ENCODE measurements at regions not wholly inside any gene's neighbourhood (a gene's known extent, or its start where the extent isn't known, plus 50 kb on each side); places are given as distances from the start of the nearest gene placed in this dataset.
"Not testable (repeated sequence)": the region's sequence is repeated elsewhere in the genome, so short reads cannot be mapped to it uniquely, and the experiment has no call there.

DNA sequence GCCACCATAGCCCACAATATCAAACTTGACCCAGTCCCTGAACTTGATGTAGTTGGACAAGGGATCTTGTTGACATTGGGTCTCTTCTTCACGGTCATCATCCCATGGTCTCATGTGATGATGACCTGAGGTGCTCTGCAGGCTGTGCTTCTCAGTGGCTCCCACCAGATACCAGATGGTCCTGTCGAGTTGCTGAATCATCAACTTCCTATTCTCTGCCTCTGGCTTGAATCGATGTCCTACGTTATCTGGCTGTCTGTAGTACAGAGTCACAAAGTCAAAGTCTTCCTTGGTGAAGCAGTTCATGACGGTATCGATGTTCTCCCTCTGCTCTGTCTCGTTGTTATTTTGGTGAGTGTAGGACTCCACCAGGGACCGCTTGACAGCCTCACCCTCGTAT, 145.7 kb upstream of the ALDH3B2 start:
- no peaks in the 10 kb centered on the region for H3K4me1 Mint-ChIP-seq (ENCODE audit: low read depth, unreplicated experiment)
- no peaks in the 10 kb centered on the region for H3K36me3 Mint-ChIP-seq (ENCODE audit: insufficient read depth, unreplicated experiment)
- TF ChIP-seq, protein P1, sequence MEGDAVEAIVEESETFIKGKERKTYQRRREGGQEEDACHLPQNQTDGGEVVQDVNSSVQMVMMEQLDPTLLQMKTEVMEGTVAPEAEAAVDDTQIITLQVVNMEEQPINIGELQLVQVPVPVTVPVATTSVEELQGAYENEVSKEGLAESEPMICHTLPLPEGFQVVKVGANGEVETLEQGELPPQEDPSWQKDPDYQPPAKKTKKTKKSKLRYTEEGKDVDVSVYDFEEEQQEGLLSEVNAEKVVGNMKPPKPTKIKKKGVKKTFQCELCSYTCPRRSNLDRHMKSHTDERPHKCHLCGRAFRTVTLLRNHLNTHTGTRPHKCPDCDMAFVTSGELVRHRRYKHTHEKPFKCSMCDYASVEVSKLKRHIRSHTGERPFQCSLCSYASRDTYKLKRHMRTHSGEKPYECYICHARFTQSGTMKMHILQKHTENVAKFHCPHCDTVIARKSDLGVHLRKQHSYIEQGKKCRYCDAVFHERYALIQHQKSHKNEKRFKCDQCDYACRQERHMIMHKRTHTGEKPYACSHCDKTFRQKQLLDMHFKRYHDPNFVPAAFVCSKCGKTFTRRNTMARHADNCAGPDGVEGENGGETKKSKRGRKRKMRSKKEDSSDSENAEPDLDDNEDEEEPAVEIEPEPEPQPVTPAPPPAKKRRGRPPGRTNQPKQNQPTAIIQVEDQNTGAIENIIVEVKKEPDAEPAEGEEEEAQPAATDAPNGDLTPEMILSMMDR (IDR thresholded peaks at IDR 0.05; ENCODE audit: unreplicated experiment): no peak
- no peaks in the 10 kb centered on the region for H3K9me3 Mint-ChIP-seq (ENCODE audit: low read depth, unreplicated experiment)
- no peak for DNase-seq
- no peak overlapping the region for H3K27ac Mint-ChIP-seq (ENCODE audit: unreplicated experiment)
- CTCF ChIA-PET: no interaction called here
- H3K4me3 Mint-ChIP-seq (ENCODE audit: low read depth, unreplicated experiment): no peak overlapping the region
- intact Hi-C loops (cut with micrococcal nuclease; ENCODE audit: unreplicated experiment): no loop called here
- H3K27me3 Mint-ChIP-seq (ENCODE audit: unreplicated experiment): peaks cover 45% of the 10 kb centered on the region
- no TSS peak for BruUV-seq (replicated peaks)

GRCh38 chr11:67817558-67817957, 143.1 kb upstream of the ALDH3B2 start:
- H3K9me3 Mint-ChIP-seq (ENCODE audit: low read depth, unreplicated experiment); H3K4me1 Mint-ChIP-seq (ENCODE audit: low read depth, unreplicated experiment); H3K4me3 Mint-ChIP-seq (ENCODE audit: low read depth, unreplicated experiment); intact Hi-C loops (cut with micrococcal nuclease; ENCODE audit: unreplicated experiment); H3K36me3 Mint-ChIP-seq (ENCODE audit: insufficient read depth, unreplicated experiment); H3K27ac Mint-ChIP-seq (ENCODE audit: unreplicated experiment); BruUV-seq (replicated peaks); DNase-seq; CTCF ChIA-PET: not testable (repeated sequence)
- peaks cover 24% of the 10 kb centered on the region for H3K27me3 Mint-ChIP-seq (ENCODE audit: unreplicated experiment)

- BruUV-seq (replicated peaks); H3K4me3 Mint-ChIP-seq (ENCODE audit: low read depth, unreplicated experiment); H3K27ac Mint-ChIP-seq (ENCODE audit: unreplicated experiment); DNase-seq; H3K9me3 Mint-ChIP-seq (ENCODE audit: low read depth, unreplicated experiment); CTCF ChIA-PET; intact Hi-C loops (cut with micrococcal nuclease; ENCODE audit: unreplicated experiment): not testable (repeated sequence)
- H3K36me3 Mint-ChIP-seq (ENCODE audit: insufficient read depth, unreplicated experiment): peaks cover 18% of the 10 kb centered on the region
- H3K27me3 Mint-ChIP-seq (ENCODE audit: unreplicated experiment): peaks cover 36% of the 10 kb centered on the region
- peaks cover 20% of the 10 kb centered on the region for H3K4me1 Mint-ChIP-seq (ENCODE audit: low read depth, unreplicated experiment)
These were observed 134.9 kb upstream of the ALDH3B2 start for GRCh38 chr11:67809301-67809700.

DNA sequence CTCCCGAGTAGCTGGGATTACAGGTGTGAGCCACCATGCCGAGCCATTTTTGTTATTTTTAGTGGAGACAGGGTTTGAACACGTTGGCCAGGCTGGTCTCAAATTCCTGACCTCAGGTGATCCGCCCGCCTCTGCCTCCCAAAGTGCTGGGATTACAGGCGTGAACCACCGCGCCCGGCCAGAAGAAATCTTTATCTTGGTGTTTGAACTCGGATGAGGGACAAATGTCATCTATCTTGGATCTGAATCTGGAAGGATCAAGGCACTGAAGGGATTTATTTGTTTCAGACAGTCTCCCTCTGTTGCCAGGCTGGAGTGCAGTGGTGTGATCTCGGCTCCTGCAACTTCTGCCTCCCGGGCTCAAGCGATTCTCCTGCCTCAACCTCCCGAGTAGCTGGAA, 133.5 kb upstream of the ALDH3B2 start:
- H3K4me3 Mint-ChIP-seq (ENCODE audit: low read depth, unreplicated experiment); intact Hi-C loops (cut with micrococcal nuclease; ENCODE audit: unreplicated experiment); BruUV-seq (replicated peaks); H3K27ac Mint-ChIP-seq (ENCODE audit: unreplicated experiment); CTCF ChIA-PET; H3K9me3 Mint-ChIP-seq (ENCODE audit: low read depth, unreplicated experiment); DNase-seq: not testable (repeated sequence)
- Mint-ChIP-seq H3K27me3 (ENCODE audit: unreplicated experiment) (peaks cover 36% of the 10 kb centered on the region), H3K36me3 (ENCODE audit: insufficient read depth, unreplicated experiment) (peaks cover 22% of the 10 kb centered on the region), H3K4me1 (ENCODE audit: low read depth, unreplicated experiment) (peaks cover 34% of the 10 kb centered on the region)

DNA sequence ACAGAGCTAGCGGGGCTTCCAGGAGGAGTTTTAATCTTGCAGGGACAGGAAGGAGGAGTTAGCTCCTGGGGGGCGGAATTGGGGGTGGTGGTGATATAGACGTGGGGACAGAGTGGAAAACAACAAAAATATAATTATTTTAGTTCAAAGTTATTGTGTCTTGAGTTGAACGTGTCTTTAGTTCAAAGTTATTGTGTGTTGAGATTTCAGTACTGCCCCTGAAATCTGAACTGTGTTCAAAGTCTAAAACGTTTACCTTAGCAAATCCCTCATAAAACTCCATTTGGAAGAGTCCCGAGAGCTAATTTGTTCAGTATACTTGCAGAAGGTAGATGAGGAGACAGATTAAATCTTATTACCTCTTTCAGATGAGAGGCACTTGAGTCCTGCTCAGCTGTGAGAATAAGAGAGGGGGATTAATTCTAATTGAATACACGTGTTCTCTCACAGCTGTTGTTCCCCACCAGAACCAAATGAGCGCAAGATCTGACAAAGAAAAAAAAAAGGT, 132.4 kb upstream of the ALDH3B2 start:
- DNase-seq; H3K9me3 Mint-ChIP-seq (ENCODE audit: low read depth, unreplicated experiment); BruUV-seq (replicated peaks); intact Hi-C loops (cut with micrococcal nuclease; ENCODE audit: unreplicated experiment); H3K27ac Mint-ChIP-seq (ENCODE audit: unreplicated experiment): not testable (repeated sequence)
- H3K4me1 Mint-ChIP-seq (ENCODE audit: low read depth, unreplicated experiment): peaks cover 28% of the 10 kb centered on the region
- CTCF ChIA-PET: interaction anchor here (0.6 kb wide), 1 partner anchor 14 kb away, joined by 3 read pairs; no protein-coding TSS in a partner anchor
- H3K36me3 Mint-ChIP-seq (ENCODE audit: insufficient read depth, unreplicated experiment): peaks cover 22% of the 10 kb centered on the region
- H3K27me3 Mint-ChIP-seq (ENCODE audit: unreplicated experiment): peaks cover 25% of the 10 kb centered on the region
- H3K4me3 Mint-ChIP-seq (ENCODE audit: low read depth, unreplicated experiment): peak overlapping the region; percentile 76

DNA sequence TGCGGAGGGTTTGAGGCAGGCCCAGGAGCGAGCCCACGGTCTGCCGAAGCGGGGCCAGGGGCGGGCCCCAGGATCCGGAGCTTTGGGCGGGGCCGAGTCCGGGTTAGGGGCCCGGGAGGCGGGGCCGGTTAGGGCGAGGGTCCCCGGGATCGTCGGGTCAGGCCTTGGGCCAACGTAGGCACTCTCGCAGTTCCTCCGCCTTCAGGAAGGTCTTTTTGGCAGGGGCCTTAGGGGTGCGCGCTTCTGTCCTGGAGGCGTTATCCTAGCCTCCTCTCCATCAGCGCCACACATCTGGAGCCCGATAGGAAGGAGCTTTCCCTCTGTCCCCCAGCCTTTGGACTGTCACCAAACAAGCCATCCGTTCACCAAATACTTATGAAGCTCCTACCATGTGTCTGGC, 131.8 kb upstream of the ALDH3B2 start:
- CTCF ChIA-PET: interaction anchor here (0.6 to 0.7 kb wide), 3 partner anchors 15 to 725 kb away, joined by 3 to 4 read pairs (median 3); no protein-coding TSS in a partner anchor
- H3K4me3 Mint-ChIP-seq (ENCODE audit: low read depth, unreplicated experiment): peak overlapping the region; percentile 76
- peak overlapping the region; percentile 92 for H3K27ac Mint-ChIP-seq (ENCODE audit: unreplicated experiment)

GRCh38 chr11:67805253-67806126, 131.1 kb upstream of the ALDH3B2 start:
- H3K9me3 Mint-ChIP-seq (ENCODE audit: low read depth, unreplicated experiment); intact Hi-C loops (cut with micrococcal nuclease; ENCODE audit: unreplicated experiment); BruUV-seq (replicated peaks): not testable (repeated sequence)
- H3K27ac Mint-ChIP-seq (ENCODE audit: unreplicated experiment): peak overlapping the region; percentile 92
- peaks cover 22% of the 10 kb centered on the region for H3K36me3 Mint-ChIP-seq (ENCODE audit: insufficient read depth, unreplicated experiment)
- H3K4me3 Mint-ChIP-seq (ENCODE audit: low read depth, unreplicated experiment): peak overlapping the region; percentile 76
- peaks cover 16% of the 10 kb centered on the region for H3K27me3 Mint-ChIP-seq (ENCODE audit: unreplicated experiment)
- peaks cover 24% of the 10 kb centered on the region for H3K4me1 Mint-ChIP-seq (ENCODE audit: low read depth, unreplicated experiment)
- DNase-seq: peak; percentile 99
- CTCF ChIA-PET: interaction anchor here (0.6 to 0.7 kb wide), 2 partner anchors 116 to 724 kb away, joined by 3 to 4 read pairs; no protein-coding TSS in a partner anchor

More for the DNA sequence above, 131.8 kb upstream of the ALDH3B2 start:
- intact Hi-C loops (cut with micrococcal nuclease; ENCODE audit: unreplicated experiment); H3K9me3 Mint-ChIP-seq (ENCODE audit: low read depth, unreplicated experiment); BruUV-seq (replicated peaks); DNase-seq: not testable (repeated sequence)
- peaks cover 19% of the 10 kb centered on the region for H3K27me3 Mint-ChIP-seq (ENCODE audit: unreplicated experiment)
- peaks cover 22% of the 10 kb centered on the region for H3K36me3 Mint-ChIP-seq (ENCODE audit: insufficient read depth, unreplicated experiment)
- peaks cover 24% of the 10 kb centered on the region for H3K4me1 Mint-ChIP-seq (ENCODE audit: low read depth, unreplicated experiment)

DNA sequence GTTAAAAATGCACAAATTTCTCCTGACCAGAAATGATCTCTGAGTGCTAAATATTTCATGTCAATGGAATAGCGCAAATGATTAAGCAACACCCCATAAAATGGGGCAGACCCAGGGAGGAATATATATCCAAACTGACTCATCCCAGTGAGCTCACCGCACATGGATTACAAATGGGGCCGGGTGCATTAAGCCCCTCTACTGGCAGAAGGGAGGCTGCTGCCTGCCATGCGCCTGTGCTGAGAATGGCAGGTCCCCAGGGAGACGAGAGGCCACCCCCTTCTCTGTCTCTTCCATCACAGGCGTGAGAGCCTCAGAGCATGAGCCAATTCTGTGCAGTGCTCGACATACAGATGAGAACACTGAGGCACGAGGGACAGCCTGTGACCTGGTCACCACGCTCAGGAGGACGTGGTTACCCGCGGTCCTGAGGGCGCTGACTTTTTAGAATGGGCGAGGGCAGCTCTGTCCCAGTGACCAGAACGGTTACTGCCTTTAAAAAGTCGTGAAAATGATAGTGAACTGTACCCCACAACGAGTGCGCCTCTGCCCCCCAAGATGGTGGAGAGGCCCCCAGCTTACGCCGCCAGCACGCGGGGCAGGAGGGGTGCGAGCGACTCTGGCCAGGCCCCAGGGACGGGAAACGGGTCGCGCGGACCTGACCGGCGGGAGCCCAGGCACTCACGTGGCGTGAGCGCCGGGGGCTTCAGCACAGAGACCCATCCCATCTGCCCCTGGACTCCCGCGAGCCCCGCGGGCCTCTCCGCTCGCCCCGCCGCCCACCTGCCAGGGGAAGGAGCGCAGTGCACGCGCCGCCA, 130.2 kb upstream of the ALDH3B2 start:
- CTCF ChIA-PET: interaction anchor here (0.7 kb wide), 1 partner anchor 1061 kb away, joined by 7 read pairs; no protein-coding TSS in a partner anchor
- peaks cover 16% of the 10 kb centered on the region for H3K27me3 Mint-ChIP-seq (ENCODE audit: unreplicated experiment)
- peak overlapping the region; percentile 92 for H3K27ac Mint-ChIP-seq (ENCODE audit: unreplicated experiment)
- H3K36me3 Mint-ChIP-seq (ENCODE audit: insufficient read depth, unreplicated experiment): peaks cover 22% of the 10 kb centered on the region
- H3K4me1 Mint-ChIP-seq (ENCODE audit: low read depth, unreplicated experiment): peaks cover 24% of the 10 kb centered on the region
- intact Hi-C loops (cut with micrococcal nuclease; ENCODE audit: unreplicated experiment); H3K9me3 Mint-ChIP-seq (ENCODE audit: low read depth, unreplicated experiment); DNase-seq: not testable (repeated sequence)
- peak overlapping the region; percentile 76 for H3K4me3 Mint-ChIP-seq (ENCODE audit: low read depth, unreplicated experiment)
- TSS peak; percentile 60 for BruUV-seq (replicated peaks)
